Stromal cell of bone marrow (primary cell): ENCODE measurements at regions not wholly inside any gene's neighbourhood (a gene's known extent, or its start where the extent isn't known, plus 50 kb on each side); places are given as distances from the start of the nearest gene placed in this dataset.

Source experiments
- DNase-seq: peaks from one replicate; pipeline ENCODE4 v3.0.0-alpha.2; 2012; ENCODE audit warnings: low read depth

GRCh38 chr3:39000008-39000450 lies 51.7 kb downstream of the SCN11A start:
- DNase-seq: peak; percentile 41

DNA sequence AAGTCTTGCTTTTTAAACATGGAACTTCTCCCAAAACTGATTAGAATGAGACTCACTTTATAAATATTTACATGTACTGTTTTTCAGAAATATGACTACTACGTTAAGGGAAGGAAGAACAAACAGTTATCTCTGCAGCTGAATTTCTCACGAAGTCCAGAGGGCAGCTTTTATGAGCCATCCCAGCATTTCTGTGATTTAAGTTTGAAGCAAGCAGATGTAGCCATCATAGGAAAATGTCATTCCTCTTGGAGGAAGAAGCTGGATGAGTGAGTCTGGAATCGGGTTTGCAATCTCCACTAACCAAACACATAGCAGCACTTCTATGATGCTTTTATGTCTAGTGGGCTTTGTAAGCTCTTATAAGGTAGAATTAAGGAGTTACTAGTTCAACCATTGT lies 53.7 kb downstream of the SCN11A start:
- no peak for DNase-seq

GRCh38 chr3:38996193-38996592 lies 55.6 kb downstream of the SCN11A start:
- DNase-seq: no peak

DNA sequence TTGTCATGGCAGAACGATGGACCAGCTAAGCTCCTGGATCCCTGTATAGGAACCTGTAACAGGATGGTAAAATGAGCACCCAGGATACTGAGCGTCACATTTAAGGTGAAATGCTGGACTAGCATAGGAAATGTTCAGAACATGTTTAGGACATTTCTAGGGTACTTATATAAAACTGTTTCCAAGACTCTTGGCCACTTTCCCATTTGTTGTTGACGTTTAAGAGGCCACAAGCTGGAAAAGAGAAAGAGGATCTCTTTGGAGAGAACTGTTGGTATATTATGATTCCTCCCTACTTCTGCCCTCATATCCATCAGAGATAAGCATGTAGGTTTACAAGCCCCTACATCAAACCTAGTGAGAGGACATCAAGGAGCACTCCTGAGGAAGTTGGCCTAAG lies 57.5 kb downstream of the SCN11A start:
- DNase-seq: no peak

GRCh38 chr3:38992117-38992760 lies 59.5 kb downstream of the SCN11A start:
- no peak for DNase-seq

- no peak for DNase-seq
Observed at GRCh38 chr3:38990621-38991020, 61.1 kb downstream of the SCN11A start.

GRCh38 chr3:38989917-38990510 lies 61.7 kb downstream of the SCN11A start:
- no peak for DNase-seq

DNA sequence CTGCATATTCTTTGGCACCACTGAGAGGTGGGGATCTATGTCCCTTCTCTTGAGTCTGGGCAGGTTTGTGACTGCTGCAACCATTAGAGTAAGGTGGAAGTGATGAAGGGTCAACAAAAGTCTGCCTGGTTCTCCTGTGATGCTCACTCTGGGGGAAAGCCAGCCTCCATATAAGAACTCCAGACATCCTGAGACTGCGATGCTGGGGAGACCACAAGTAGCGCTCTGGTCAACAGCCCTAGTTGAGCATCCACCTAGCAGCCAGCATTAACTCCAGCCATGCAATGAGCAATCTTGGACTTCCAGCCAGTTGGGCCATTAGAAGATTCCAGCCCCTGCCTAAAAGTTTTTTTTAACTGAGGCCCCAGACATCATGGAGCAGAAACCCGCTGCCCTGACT lies 62.8 kb downstream of the SCN11A start:
- DNase-seq: no peak

DNA sequence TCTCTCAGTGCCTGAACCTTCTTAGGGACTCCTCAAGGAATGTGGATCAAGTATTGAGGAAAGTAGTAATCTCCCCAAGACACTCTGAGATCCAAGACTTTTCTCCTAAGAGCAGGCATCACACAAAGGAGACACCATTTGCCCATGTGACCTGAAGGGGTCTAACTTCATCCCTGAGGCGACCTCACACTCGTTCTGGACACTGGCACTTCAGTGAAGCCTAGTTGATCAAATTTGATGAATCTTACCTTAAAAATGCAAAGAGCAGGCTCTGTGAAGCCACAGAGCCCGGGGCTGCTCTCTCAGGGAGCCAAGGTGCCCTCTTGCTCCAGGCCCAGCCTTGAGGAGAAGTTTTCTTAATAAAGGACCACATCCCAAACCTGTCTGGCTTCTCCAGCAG lies 64.3 kb downstream of the SCN11A start:
- DNase-seq: no peak

DNA sequence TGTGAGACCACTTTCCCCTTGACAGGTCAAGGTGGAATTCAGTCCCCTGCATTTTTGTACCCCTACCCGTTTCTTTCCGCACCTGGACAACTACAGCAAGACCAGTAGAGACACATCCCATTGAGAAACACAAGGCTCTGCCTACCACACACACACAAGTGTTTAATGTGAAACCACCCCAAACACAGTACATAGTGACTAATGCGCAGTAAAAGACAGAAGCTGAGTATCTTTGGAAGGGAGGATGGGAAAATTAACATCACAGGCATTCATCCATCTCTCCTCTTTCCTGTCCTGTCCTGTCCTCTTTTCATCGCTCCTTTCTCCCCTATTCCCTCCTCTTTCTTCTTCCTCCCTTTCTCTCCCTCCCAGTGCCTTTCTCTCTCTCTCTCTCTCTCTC lies 64.8 kb downstream of the SCN11A start:
- no peak for DNase-seq

GRCh38 chr3:38985981-38986380 lies 65.8 kb downstream of the SCN11A start:
- DNase-seq: no peak

- DNase-seq: peak; percentile 76
Observed at GRCh38 chr3:38985581-38985980, 66.2 kb downstream of the SCN11A start.

- no peak for DNase-seq
Observed at GRCh38 chr3:38984731-38985130, 67.0 kb downstream of the SCN11A start.

GRCh38 chr3:38984110-38984509 lies 67.6 kb downstream of the SCN11A start:
- no peak for DNase-seq

- DNase-seq: no peak
Observed at GRCh38 chr3:38980938-38981337, 70.8 kb downstream of the SCN11A start.

DNA sequence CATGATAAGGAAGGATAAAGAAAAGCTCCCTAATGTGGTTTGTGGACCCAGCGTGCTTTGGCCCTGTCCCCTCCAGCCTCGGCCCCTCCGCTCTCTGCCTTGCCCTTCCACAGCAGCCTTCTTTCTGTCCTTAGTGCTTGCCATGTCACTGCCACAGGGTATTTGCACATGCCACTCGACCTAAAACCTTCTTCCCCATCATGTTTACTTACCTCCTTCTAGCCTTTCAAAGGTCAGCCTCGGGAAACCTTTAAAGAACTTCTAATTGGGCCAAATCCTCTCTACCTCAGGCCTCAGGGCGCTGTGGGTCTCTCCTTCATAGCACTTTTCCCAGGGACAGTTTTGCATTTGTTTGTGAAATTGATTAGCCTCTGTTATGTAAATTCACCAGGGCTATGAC lies 73.0 kb downstream of the SCN11A start:
- DNase-seq: no peak

DNA sequence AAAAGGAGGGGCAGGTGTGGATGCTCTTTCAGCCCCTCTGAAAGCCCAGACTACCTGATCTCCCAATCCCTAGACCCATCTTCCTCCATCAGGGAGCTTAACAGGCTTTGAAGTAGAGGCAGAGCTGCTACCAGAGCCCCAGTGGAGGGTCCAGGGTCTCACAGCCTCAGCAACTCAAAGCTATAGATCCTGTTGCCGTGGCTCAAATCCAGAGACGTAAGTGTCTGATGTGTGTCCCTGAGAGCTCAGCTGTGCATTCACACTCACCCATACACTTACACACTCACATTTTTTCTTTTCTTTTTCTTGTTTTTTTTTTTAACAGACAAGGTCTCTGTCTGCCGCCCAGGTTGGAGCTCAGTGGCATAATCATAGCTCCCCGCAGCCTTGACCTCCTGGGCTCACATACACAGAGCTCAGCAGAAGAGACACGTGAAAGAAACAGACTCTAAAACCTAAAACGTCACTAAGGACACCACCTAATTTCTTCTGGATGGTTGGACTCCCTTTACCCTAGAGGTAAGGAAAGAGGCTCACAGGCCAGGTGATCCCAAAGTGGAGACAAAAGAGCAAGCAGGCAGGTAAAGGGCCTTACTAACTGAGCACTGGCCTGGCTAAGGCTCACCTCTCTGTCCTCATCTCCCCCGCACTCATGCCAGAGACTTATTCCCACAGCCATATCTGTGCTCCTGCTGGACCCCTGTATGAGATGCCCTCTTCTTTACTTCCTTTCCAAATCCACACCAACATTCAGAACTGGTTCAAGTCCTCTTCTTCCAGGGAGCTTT lies 80.7 kb downstream of the SCN11A start:
- DNase-seq: no peak

DNA sequence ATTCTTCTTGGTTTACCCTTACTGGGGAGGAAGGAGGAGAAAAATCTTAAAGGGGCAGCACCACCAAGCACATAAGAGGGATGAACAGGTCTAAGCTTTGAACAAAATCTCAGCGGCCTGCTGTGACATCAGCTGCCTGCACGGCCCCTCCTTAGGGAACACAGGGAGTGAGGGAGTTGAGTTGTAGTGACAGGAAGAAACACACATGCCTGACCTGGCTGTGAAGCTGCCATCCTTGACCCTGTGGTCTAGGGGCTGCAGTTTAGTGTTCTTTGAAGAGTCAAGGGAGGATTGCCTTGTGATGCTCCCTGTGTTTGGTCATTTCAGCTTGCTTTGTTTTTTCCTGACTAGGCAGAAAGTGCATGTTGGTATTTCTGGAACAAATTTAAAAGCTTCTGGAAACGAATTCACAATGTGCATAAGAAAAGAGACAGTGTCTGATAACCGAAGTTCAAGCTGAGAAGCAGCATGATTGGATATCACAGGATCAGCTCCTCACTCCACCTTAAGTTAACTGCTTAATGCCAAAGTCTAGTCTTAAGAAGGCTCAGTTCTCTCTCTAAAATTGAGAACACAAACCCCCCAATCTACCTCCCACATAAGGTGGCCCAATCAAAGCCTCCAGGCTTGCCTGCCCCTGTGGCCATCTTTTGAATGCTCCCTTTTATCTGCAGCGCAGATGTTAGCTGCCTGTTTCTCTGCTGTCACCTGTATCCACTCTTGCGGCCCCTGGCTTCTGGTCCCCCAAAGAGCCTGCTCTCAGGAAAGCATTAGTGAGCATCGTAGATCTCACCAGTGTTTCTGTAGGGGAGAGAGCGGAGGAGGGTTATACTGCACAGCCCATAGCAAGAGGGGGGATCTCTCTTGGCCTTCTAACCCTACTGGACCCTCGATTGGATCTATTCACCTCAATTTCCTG lies 82.2 kb downstream of the SCN11A start:
- no peak for DNase-seq

GRCh38 chr3:38968891-38969290 lies 82.9 kb downstream of the SCN11A start:
- DNase-seq: no peak

DNA sequence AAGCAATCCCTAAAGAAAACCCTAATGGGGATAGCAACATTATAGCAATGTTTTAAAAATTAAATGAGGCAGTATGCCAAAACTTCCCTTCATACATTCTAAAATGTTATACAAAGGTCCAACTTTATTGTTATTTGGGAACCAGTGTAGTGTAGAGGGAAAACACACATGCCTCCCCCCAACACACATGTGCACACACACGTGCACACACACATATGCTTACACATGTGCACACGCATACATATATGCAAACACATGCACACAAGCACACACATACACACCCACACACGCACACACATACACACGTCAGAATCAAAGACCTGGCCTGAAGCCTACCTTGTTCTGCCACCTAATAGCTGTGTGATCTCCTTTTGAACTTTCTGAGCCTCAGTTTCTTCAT lies 83.3 kb downstream of the SCN11A start:
- no peak for DNase-seq

GRCh38 chr3:38967693-38967989 lies 84.1 kb downstream of the SCN11A start:
- DNase-seq: no peak
